ENCODE measurements at regions not wholly inside any gene's neighbourhood (a gene's known extent, or its start where the extent isn't known, plus 50 kb on each side); places are given as distances from the start of the nearest gene placed in this dataset.

DNA sequence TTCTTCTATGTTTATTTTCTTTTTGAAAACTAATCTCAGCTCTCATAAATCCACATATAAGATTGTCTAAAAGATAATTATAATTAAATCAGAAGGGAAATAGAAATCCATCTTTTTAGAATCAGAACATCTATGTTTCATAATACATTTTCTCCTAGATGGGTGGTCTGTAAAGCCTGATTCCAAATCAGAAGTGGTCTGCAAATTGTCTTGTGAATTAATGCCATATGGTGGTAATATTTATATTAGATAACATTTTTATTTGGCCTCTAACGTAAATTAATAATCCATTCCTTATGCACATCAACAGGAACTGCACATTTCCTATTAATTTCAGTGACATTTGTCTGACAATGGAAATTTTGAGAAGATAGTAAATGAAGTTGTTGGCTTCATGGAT is 52.8 kb upstream of the TBC1D5 start:
- WGBS = 72% methylated on average over 1 of the region's 1 CpG
- Histone ChIP-seq H3K36me3 (no peaks in the 10 kb centered on the region), H3K27ac (no peak overlapping the region), H3K4me1 (no peaks in the 10 kb centered on the region), H3K4me3 (no peak overlapping the region), H3K27me3 (no peaks in the 10 kb centered on the region), H3K9me3 (no peaks in the 10 kb centered on the region)
- TF ChIP-seq POLR2AphosphoS5 (IDR thresholded peaks at IDR 0.05) (no peak), EP300 (IDR thresholded peaks at IDR 0.05) (no peak), POLR2A (IDR thresholded peaks at IDR 0.05) (no peak)
- TF ChIP-seq, protein P1, sequence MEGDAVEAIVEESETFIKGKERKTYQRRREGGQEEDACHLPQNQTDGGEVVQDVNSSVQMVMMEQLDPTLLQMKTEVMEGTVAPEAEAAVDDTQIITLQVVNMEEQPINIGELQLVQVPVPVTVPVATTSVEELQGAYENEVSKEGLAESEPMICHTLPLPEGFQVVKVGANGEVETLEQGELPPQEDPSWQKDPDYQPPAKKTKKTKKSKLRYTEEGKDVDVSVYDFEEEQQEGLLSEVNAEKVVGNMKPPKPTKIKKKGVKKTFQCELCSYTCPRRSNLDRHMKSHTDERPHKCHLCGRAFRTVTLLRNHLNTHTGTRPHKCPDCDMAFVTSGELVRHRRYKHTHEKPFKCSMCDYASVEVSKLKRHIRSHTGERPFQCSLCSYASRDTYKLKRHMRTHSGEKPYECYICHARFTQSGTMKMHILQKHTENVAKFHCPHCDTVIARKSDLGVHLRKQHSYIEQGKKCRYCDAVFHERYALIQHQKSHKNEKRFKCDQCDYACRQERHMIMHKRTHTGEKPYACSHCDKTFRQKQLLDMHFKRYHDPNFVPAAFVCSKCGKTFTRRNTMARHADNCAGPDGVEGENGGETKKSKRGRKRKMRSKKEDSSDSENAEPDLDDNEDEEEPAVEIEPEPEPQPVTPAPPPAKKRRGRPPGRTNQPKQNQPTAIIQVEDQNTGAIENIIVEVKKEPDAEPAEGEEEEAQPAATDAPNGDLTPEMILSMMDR (IDR thresholded peaks at IDR 0.05) = no peak
- DNase-seq (ENCODE audit: low spot score in 2 of 2) = no peak

DNA sequence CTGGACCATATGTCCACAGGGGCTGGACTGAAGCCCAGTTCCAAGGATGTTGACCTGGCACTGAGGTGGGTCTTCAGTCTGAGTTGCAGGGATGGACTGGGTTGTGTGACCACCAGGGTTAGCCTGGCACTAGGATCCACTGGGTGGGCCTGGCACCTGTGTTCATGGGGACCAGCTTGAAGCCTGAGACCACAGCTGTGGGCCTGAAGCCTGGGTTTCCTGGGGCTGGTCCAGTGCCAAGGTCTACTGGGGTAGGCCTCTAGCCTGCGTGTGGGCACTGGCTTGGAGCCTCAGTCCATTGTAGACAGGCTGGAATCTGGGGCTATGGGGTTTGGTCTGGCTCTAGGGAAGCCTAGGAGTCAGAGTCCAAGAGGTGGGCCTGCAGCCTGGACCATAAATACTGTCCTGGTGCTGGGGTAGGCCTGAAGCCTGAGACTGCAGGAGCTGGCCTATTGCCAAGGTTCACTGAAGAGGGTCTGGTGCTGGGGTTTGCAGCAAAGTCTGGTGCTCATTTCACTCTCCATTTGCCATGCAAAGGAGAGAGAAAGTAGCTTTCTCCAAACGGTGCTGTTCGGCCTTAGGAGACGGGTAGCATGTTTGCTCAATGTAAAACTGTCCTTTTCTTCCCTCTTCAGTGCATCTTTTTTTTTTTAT is 51.2 kb upstream of the TBC1D5 start:
- Histone ChIP-seq H3K27ac (no peak overlapping the region), H3K9me3 (no peaks in the 10 kb centered on the region), H3K4me3 (no peak overlapping the region), H3K4me1 (no peaks in the 10 kb centered on the region), H3K36me3 (no peaks in the 10 kb centered on the region), H3K27me3 (no peaks in the 10 kb centered on the region)
- TF ChIP-seq, protein P1 (IDR thresholded peaks at IDR 0.05) = no peak
- no peak for TF ChIP-seq POLR2AphosphoS5 (IDR thresholded peaks at IDR 0.05)
- no peak for TF ChIP-seq POLR2A (IDR thresholded peaks at IDR 0.05)
- no peak for TF ChIP-seq EP300 (IDR thresholded peaks at IDR 0.05)
- DNase-seq (ENCODE audit: low spot score in 2 of 2) = no peak
- 88% methylated on average over 3 of the region's 4 CpGs for WGBS

Data from suprapubic skin (tissue), 4 donors.